ENCODE measurements at regions not wholly inside any gene's neighbourhood (a gene's known extent, or its start where the extent isn't known, plus 50 kb on each side); places are given as distances from the start of the nearest gene placed in this dataset.

DNA sequence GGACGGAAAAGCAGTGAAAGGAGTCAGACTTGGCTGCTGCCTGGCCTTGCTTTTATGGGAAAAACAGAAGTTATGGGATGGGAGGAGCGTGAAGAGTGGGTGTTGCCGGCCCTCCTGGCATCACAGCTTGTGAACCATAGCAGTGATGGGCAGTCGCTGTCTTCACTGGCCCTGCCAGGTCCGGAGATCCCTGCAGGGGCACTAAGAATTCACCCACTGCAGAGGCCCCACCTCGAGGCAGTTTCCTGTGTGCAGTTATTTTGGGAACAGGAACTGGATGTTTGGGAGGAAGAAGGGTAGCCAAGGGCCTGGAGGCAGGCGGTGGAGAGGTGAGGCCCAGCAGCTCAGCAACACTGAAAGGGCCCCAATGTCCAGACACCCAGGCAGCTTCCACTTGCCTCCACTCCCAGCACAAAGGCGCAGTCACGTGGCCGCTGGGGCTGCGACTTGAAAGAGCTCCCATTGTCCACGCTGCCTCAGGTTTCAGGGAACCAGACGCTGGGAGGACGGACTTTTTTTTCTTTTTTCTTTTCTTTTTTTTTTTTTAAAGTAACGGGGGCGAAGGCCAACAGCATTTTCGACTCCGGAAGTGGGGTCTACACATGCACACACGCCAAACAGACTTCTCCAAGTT lies 255.6 kb downstream of the ZNF621 start:
- TF ChIP-seq, protein P1, sequence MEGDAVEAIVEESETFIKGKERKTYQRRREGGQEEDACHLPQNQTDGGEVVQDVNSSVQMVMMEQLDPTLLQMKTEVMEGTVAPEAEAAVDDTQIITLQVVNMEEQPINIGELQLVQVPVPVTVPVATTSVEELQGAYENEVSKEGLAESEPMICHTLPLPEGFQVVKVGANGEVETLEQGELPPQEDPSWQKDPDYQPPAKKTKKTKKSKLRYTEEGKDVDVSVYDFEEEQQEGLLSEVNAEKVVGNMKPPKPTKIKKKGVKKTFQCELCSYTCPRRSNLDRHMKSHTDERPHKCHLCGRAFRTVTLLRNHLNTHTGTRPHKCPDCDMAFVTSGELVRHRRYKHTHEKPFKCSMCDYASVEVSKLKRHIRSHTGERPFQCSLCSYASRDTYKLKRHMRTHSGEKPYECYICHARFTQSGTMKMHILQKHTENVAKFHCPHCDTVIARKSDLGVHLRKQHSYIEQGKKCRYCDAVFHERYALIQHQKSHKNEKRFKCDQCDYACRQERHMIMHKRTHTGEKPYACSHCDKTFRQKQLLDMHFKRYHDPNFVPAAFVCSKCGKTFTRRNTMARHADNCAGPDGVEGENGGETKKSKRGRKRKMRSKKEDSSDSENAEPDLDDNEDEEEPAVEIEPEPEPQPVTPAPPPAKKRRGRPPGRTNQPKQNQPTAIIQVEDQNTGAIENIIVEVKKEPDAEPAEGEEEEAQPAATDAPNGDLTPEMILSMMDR (conservative IDR thresholded peaks at IDR 0.05 in 1 of 2, IDR thresholded peaks at IDR 0.05 in 1 of 2; ENCODE audit: low read depth in 1 of 2, low read length in 2 of 2): no peak
- TF ChIP-seq EZH2 (IDR thresholded peaks at IDR 0.05; ENCODE audit: low read length, missing control alignments): no peak

Data from fibroblast of lung (primary cell).